WTC11 (cell line): ENCODE measurements at regions not wholly inside any gene's neighbourhood (a gene's known extent, or its start where the extent isn't known, plus 50 kb on each side); places are given as distances from the start of the nearest gene placed in this dataset.
A peak's percentile ranks its signal among the peaks of the same experiment; 100 is the strongest.
"Not testable (repeated sequence)": the region's sequence is repeated elsewhere in the genome, so short reads cannot be mapped to it uniquely, and the experiment has no call there.

Experiments
- ATAC-seq: fragments of 200-7000 bp; cut with Tn5 transposase; 2 replicates; pipeline ENCODE4 v1.10.0; 2021; ENCODE audit warnings: mild to moderate bottlenecking, moderate library complexity
- CTCF ChIA-PET: fragments of 300-600 bp; sonication (Branson Sonifier 250); formaldehyde crosslinking; loops from one replicate; lab custom pipeline; 2021; ENCODE audit warnings: antibody characterized with exemption; lab: Charles Lee
- POLR2A ChIA-PET: fragments of 350-600 bp; sonication (Branson Sonifier 250); formaldehyde crosslinking; loops from one replicate; lab custom pipeline; 2021; ENCODE audit warnings: antibody characterized with exemption; lab: Charles Lee
- DNase-seq: peaks from one replicate; pipeline ENCODE4 v3.0.0; 2021; ENCODE audit warnings: low spot score
- H3K27ac Mint-ChIP-seq: 2 replicates; pipeline ENCODE4 v1.8.0; 2021; ENCODE audit warnings: mixed read lengths
- H3K27me3 Mint-ChIP-seq: 2 replicates; pipeline ENCODE4 v1.8.0; 2021; ENCODE audit warnings: low read depth, mild to moderate bottlenecking, moderate library complexity, mixed read lengths
- H3K36me3 Mint-ChIP-seq: 2 replicates; pipeline ENCODE4 v1.8.0; 2021; ENCODE audit warnings: mixed read lengths
- H3K4me1 Mint-ChIP-seq: 2 replicates; pipeline ENCODE4 v1.8.0; 2022; ENCODE audit warnings: mixed read lengths
- H3K4me3 Mint-ChIP-seq: 2 replicates; pipeline ENCODE4 v1.8.0; 2021; ENCODE audit warnings: mild to moderate bottlenecking, moderate library complexity, mixed read lengths
- H3K9me3 Mint-ChIP-seq: 2 replicates; pipeline ENCODE4 v1.8.0; 2021; ENCODE audit warnings: mixed read lengths
- GABPB1 ChIP-seq: sonication (generic); formaldehyde crosslinking; IDR thresholded peaks from 2 replicates; pipeline ENCODE4 v1.8.1; 2023; ENCODE audit warnings: mild to moderate bottlenecking, missing genetic modification reagents
- HMGA2 ChIP-seq: fragments of 250-450 bp; sonication (Bioruptor Pico); IDR thresholded peaks from 2 replicates; pipeline ENCODE4 v1.4.0; 2021; ENCODE audit warnings: mild to moderate bottlenecking, moderate library complexity
- JAZF1 ChIP-seq: fragments of 250-450 bp; sonication (Bioruptor Pico); IDR thresholded peaks from 2 replicates; pipeline ENCODE4 v1.9.0; 2021; ENCODE audit warnings: moderate library complexity, mild to moderate bottlenecking, inconsistent platforms
- JUN ChIP-seq: sonication (generic); formaldehyde crosslinking; IDR thresholded peaks from 2 replicates; pipeline ENCODE4 v1.8.0; 2023; ENCODE audit warnings: mild to moderate bottlenecking, missing genetic modification reagents
- NR2C2 ChIP-seq: sonication (generic); formaldehyde crosslinking; IDR thresholded peaks from 2 replicates; pipeline ENCODE4 v1.8.0; 2022; ENCODE audit warnings: mild to moderate bottlenecking, missing genetic modification reagents
- OVOL2 ChIP-seq: fragments of 250-450 bp; sonication (Bioruptor Pico); IDR thresholded peaks from 2 replicates; pipeline ENCODE4 v1.9.0; 2021; ENCODE audit warnings: mild to moderate bottlenecking, borderline replicate concordance
- RELA ChIP-seq: sonication (generic); formaldehyde crosslinking; IDR thresholded peaks from 2 replicates; pipeline ENCODE4 v1.8.1; 2022; ENCODE audit warnings: missing genetic modification reagents, mild to moderate bottlenecking, borderline replicate concordance
- RORB ChIP-seq: fragments of 250-450 bp; sonication (Bioruptor Pico); IDR thresholded peaks from 2 replicates; pipeline ENCODE4 v1.9.0; 2021; ENCODE audit warnings: mild to moderate bottlenecking
- TCF7 ChIP-seq: sonication (generic); formaldehyde crosslinking; IDR thresholded peaks from 2 replicates; pipeline ENCODE4 v1.8.0; 2022; ENCODE audit warnings: mild to moderate bottlenecking, low read depth, missing genetic modification reagents, moderate library complexity
- ZBTB21 ChIP-seq: sonication (generic); formaldehyde crosslinking; IDR thresholded peaks from 2 replicates; pipeline ENCODE4 v1.8.1; 2023; ENCODE audit warnings: mild to moderate bottlenecking, missing genetic modification reagents, borderline replicate concordance
- TF ChIP-seq, protein P1 (sequence below): sonication (generic); formaldehyde crosslinking; IDR thresholded peaks from 2 replicates; pipeline ENCODE4 v1.8.1; 2023; ENCODE audit warnings: mild to moderate bottlenecking, missing genetic modification reagents
- TF ChIP-seq, protein P2 (sequence below): sonication (generic); formaldehyde crosslinking; IDR thresholded peaks from 2 replicates; pipeline ENCODE4 v1.8.1; 2023; ENCODE audit warnings: mild to moderate bottlenecking, missing genetic modification reagents, moderate library complexity

DNA sequence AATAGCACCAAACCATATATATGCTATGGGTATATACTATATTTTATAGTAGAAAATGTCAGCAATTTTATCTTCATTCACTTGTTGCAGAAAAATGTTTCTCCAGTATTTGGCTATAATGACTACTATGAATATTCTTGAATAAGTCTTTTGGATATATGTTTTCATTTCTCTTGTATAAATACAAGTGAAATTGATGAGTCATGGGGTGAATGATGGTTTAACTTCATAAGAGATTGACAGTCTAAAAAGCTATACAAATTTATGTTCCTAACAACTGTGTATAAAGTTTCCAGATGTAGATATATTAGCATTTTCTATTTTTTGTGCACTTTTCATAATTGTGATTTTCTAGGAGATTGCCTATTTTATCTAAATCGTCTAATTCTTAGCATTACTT lies 714.8 kb downstream of the TRHDE start:
- POLR2A ChIA-PET = no interaction called here
- H3K4me1 Mint-ChIP-seq = peaks cover 8% of the 10 kb centered on the region
- ATAC-seq = no peak
- no peak overlapping the region for H3K27ac Mint-ChIP-seq
- TF ChIP-seq JUN (CRISPR knock-in tag) (no peak), GABPB1 (CRISPR knock-in tag) (no peak), NR2C2 (CRISPR knock-in tag) (no peak)
- TF ChIP-seq, protein P1, sequence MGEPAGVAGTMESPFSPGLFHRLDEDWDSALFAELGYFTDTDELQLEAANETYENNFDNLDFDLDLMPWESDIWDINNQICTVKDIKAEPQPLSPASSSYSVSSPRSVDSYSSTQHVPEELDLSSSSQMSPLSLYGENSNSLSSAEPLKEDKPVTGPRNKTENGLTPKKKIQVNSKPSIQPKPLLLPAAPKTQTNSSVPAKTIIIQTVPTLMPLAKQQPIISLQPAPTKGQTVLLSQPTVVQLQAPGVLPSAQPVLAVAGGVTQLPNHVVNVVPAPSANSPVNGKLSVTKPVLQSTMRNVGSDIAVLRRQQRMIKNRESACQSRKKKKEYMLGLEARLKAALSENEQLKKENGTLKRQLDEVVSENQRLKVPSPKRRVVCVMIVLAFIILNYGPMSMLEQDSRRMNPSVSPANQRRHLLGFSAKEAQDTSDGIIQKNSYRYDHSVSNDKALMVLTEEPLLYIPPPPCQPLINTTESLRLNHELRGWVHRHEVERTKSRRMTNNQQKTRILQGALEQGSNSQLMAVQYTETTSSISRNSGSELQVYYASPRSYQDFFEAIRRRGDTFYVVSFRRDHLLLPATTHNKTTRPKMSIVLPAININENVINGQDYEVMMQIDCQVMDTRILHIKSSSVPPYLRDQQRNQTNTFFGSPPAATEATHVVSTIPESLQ (CRISPR knock-in tag) = no peak
- TF ChIP-seq, all 79 proteins: peak for 0
- no peak for DNase-seq
- H3K36me3 Mint-ChIP-seq = no peaks in the 10 kb centered on the region
- CTCF ChIA-PET = no interaction called here
- H3K4me3 Mint-ChIP-seq = no peak overlapping the region
- no peaks in the 10 kb centered on the region for H3K9me3 Mint-ChIP-seq
- no peaks in the 10 kb centered on the region for H3K27me3 Mint-ChIP-seq

DNA sequence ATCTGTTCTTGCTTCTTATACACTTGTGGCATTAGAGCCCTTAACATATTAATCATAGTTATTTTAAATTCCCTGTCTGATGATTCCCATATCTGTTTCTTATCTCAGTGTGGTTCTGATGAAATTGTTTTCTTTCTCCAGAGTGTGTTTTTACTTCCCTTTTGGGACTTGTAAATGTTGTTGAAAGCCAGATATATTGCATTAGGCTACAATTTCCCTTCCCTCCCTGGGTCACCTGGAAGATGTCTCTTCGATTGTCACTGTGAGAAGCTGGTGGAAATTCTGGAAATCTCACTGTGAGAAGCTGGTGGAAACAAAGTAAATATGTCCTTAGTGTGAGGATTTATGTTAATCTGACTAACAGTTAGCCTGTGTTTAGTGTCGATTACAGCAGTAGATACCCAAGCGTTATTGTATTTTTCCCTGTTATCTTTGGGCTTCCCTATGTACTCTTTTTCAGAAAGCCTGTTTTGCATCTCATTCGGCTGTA lies 717.3 kb downstream of the TRHDE start:
- H3K36me3 Mint-ChIP-seq = no peaks in the 10 kb centered on the region
- no peak for DNase-seq
- peaks cover 3% of the 10 kb centered on the region; the same call in 1 of the 2 replicates for H3K9me3 Mint-ChIP-seq
- ATAC-seq = no peak
- H3K4me3 Mint-ChIP-seq = no peak overlapping the region
- no peaks in the 10 kb centered on the region; the same call in 1 of the 2 replicates for H3K4me1 Mint-ChIP-seq
- TF ChIP-seq TCF7 = no peak
- peak; percentile 19; the same call in 1 of the 2 replicates for TF ChIP-seq RORB (CRISPR knock-in tag)
- CTCF ChIA-PET = no interaction called here
- POLR2A ChIA-PET = no interaction called here
- no peak overlapping the region for H3K27ac Mint-ChIP-seq
- no peaks in the 10 kb centered on the region for H3K27me3 Mint-ChIP-seq

- POLR2A ChIA-PET, H3K27ac Mint-ChIP-seq, DNase-seq, H3K4me1 Mint-ChIP-seq, CTCF ChIA-PET, H3K27me3 Mint-ChIP-seq, ATAC-seq, H3K36me3 Mint-ChIP-seq, H3K4me3 Mint-ChIP-seq, H3K9me3 Mint-ChIP-seq: not testable (repeated sequence)
Measured at GRCh38 chr12:72995029-72995428, 722.9 kb downstream of the TRHDE start.

DNA sequence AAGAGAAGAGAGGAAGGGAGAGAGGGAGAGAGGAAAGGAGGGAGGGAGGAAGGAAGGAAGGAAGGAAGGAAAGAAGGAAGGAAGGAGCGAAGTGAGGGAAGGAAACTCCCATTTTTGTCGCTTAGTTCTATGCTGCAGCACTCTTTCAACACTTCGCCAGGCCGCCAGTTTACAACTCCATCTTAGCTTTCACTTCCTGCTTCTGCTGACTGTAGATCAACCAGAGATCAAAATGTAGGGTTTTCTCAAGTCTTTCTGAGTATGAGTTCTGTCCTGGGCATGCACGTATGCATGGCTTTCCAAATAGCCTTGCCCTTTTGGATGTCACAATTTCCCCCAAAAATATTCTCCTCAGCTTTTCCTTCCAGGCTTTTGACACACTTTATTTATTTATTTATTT lies 723.4 kb downstream of the TRHDE start:
- no peak overlapping the region for H3K27ac Mint-ChIP-seq
- ATAC-seq (no peak), DNase-seq (no peak)

DNA sequence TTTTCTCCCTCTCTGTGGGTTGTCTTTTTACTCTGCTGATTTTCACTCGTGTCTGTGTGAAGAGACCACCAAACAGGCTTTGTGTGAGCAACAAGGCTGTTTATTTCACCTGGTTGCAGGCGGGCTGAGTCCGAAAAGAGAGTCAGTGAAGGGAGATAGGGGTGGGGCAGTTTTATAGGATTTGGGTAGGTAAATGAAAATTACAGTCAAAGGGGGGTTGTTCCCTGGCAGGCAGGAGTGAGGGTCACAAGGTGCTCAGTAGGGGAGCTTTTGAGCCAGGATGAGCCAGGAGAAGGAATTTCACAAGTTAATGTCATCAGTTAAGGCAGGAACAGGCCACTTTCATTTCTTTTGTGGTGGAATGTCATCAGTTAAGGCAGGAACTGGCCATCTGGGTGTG lies 729.6 kb downstream of the TRHDE start:
- not testable (repeated sequence) for DNase-seq

More for the DNA sequence above, 723.4 kb downstream of the TRHDE start:
- Mint-ChIP-seq H3K4me1 (no peaks in the 10 kb centered on the region; the same call in 1 of the 2 replicates), H3K4me3 (no peak overlapping the region), H3K27me3 (no peaks in the 10 kb centered on the region), H3K9me3 (peaks cover 3% of the 10 kb centered on the region; the same call in 1 of the 2 replicates), H3K36me3 (no peaks in the 10 kb centered on the region)
- ChIA-PET CTCF (no interaction called here), POLR2A (interaction anchor here (0.7 kb wide), 1 partner anchor 655 kb away, joined by 5 read pairs; no protein-coding TSS in a partner anchor)
- TF ChIP-seq JAZF1 (CRISPR knock-in tag) (no peak), NR2C2 (CRISPR knock-in tag) (no peak), TCF7 (no peak), ZBTB21 (CRISPR knock-in tag) (no peak), HMGA2 (CRISPR knock-in tag) (no peak), RELA (no peak), OVOL2 (CRISPR knock-in tag) (no peak)
- TF ChIP-seq, protein P2, sequence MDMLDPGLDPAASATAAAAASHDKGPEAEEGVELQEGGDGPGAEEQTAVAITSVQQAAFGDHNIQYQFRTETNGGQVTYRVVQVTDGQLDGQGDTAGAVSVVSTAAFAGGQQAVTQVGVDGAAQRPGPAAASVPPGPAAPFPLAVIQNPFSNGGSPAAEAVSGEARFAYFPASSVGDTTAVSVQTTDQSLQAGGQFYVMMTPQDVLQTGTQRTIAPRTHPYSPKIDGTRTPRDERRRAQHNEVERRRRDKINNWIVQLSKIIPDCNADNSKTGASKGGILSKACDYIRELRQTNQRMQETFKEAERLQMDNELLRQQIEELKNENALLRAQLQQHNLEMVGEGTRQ = no peak

GRCh38 chr12:73002504-73002903 lies 730.3 kb downstream of the TRHDE start:
- DNase-seq, POLR2A ChIA-PET, H3K9me3 Mint-ChIP-seq, H3K27ac Mint-ChIP-seq, H3K27me3 Mint-ChIP-seq, CTCF ChIA-PET, H3K4me1 Mint-ChIP-seq, ATAC-seq, H3K4me3 Mint-ChIP-seq, H3K36me3 Mint-ChIP-seq: not testable (repeated sequence)

More for the DNA sequence above, 729.6 kb downstream of the TRHDE start:
- CTCF ChIA-PET, H3K4me3 Mint-ChIP-seq, H3K27ac Mint-ChIP-seq, H3K36me3 Mint-ChIP-seq, ATAC-seq, POLR2A ChIA-PET, H3K9me3 Mint-ChIP-seq, H3K27me3 Mint-ChIP-seq, H3K4me1 Mint-ChIP-seq: not testable (repeated sequence)

GRCh38 chr12:73009138-73009834 lies 737.1 kb downstream of the TRHDE start:
- ATAC-seq, POLR2A ChIA-PET, H3K4me3 Mint-ChIP-seq, H3K27me3 Mint-ChIP-seq, DNase-seq, CTCF ChIA-PET, H3K27ac Mint-ChIP-seq: not testable (repeated sequence)
- peaks cover 45% of the 10 kb centered on the region for H3K36me3 Mint-ChIP-seq
- peaks cover 53% of the 10 kb centered on the region for H3K9me3 Mint-ChIP-seq
- peaks cover 22% of the 10 kb centered on the region for H3K4me1 Mint-ChIP-seq
